ENCODE measurements at regions not wholly inside any gene's neighbourhood (a gene's known extent, or its start where the extent isn't known, plus 50 kb on each side); places are given as distances from the start of the nearest gene placed in this dataset.

GRCh38 chr4:19982556-19982955 lies 269.1 kb upstream of the SLIT2 start:
- DNase-seq = no peak
- Histone ChIP-seq H3K27ac (no peak overlapping the region), H3K9me3 (no peaks in the 10 kb centered on the region), H3K4me3 (no peak overlapping the region), H3K27me3 (no peaks in the 10 kb centered on the region), H3K4me1 (ENCODE audit: insufficient read depth) (no peaks in the 10 kb centered on the region), H3K36me3 (no peaks in the 10 kb centered on the region)
- 81 to 87% (median 84%) methylated on average over 3 of the region's 3 CpGs for WGBS, 3 donors
- intact Hi-C loops (cut with DNase I) = no loop called here
- no peak for TF ChIP-seq EP300 (IDR thresholded peaks at IDR 0.05)
- TF ChIP-seq POLR2A (IDR thresholded peaks at IDR 0.05) = no peak
- TF ChIP-seq CTCF (IDR thresholded peaks at IDR 0.05) = no peak

- no peaks in the 10 kb centered on the region for H3K36me3 ChIP-seq
- no peak overlapping the region for H3K27ac ChIP-seq
- intact Hi-C loops (cut with DNase I) = no loop called here
- H3K9me3 ChIP-seq = no peaks in the 10 kb centered on the region
- H3K27me3 ChIP-seq = no peaks in the 10 kb centered on the region
- no peaks in the 10 kb centered on the region for H3K4me1 ChIP-seq (ENCODE audit: insufficient read depth)
- TF ChIP-seq POLR2A (IDR thresholded peaks at IDR 0.05) (no peak), CTCF (IDR thresholded peaks at IDR 0.05) (no peak), EP300 (IDR thresholded peaks at IDR 0.05) (no peak)
- WGBS, 3 donors = 78 to 85% (median 81%) methylated on average over 1 of the region's 1 CpG
- DNase-seq = no peak
- no peak overlapping the region for H3K4me3 ChIP-seq
Observed at GRCh38 chr4:19971829-19972228, 279.9 kb upstream of the SLIT2 start.

GRCh38 chr4:19969492-19969891 lies 282.2 kb upstream of the SLIT2 start:
- WGBS, 3 donors = 68 to 87% (median 75%) methylated on average over 2 of the region's 2 CpGs
- intact Hi-C loops (cut with DNase I) = no loop called here
- TF ChIP-seq CTCF (IDR thresholded peaks at IDR 0.05) = no peak
- no peak for DNase-seq
- H3K27ac ChIP-seq = no peak overlapping the region
- no peaks in the 10 kb centered on the region for H3K27me3 ChIP-seq
- H3K36me3 ChIP-seq = no peaks in the 10 kb centered on the region
- no peaks in the 10 kb centered on the region for H3K9me3 ChIP-seq
- no peaks in the 10 kb centered on the region for H3K4me1 ChIP-seq (ENCODE audit: insufficient read depth)
- no peak overlapping the region for H3K4me3 ChIP-seq

GRCh38 chr4:19961091-19961490 lies 290.6 kb upstream of the SLIT2 start:
- Histone ChIP-seq H3K27me3 (no peaks in the 10 kb centered on the region), H3K27ac (no peak overlapping the region), H3K36me3 (no peaks in the 10 kb centered on the region), H3K9me3 (no peaks in the 10 kb centered on the region), H3K4me1 (ENCODE audit: insufficient read depth) (no peaks in the 10 kb centered on the region), H3K4me3 (no peak overlapping the region)
- TF ChIP-seq CTCF (IDR thresholded peaks at IDR 0.05) (no peak), EP300 (IDR thresholded peaks at IDR 0.05) (no peak), POLR2A (IDR thresholded peaks at IDR 0.05) (no peak)
- 40 to 47% (median 44%) methylated on average over 1 of the region's 1 CpG for WGBS, 3 donors
- no peak for DNase-seq
- intact Hi-C loops (cut with DNase I) = no loop called here

- no peak for DNase-seq
- H3K27ac ChIP-seq = no peak overlapping the region
- intact Hi-C loops (cut with DNase I) = no loop called here
- 58 to 85% (median 61%) methylated on average over 2 of the region's 2 CpGs for WGBS, 3 donors
- H3K36me3 ChIP-seq = no peaks in the 10 kb centered on the region
- no peaks in the 10 kb centered on the region for H3K27me3 ChIP-seq
- no peaks in the 10 kb centered on the region for H3K9me3 ChIP-seq
- TF ChIP-seq POLR2A (IDR thresholded peaks at IDR 0.05) (no peak), EP300 (IDR thresholded peaks at IDR 0.05) (no peak), CTCF (IDR thresholded peaks at IDR 0.05) (no peak)
- H3K4me3 ChIP-seq = no peak overlapping the region
- no peaks in the 10 kb centered on the region for H3K4me1 ChIP-seq (ENCODE audit: insufficient read depth)
Observed at GRCh38 chr4:19958848-19959247, 292.9 kb upstream of the SLIT2 start.
